K562 (cell line): ENCODE measurements at regions not wholly inside any gene's neighbourhood (a gene's known extent, or its start where the extent isn't known, plus 50 kb on each side); places are given as distances from the start of the nearest gene placed in this dataset.
"Not testable (repeated sequence)": the region's sequence is repeated elsewhere in the genome, so short reads cannot be mapped to it uniquely, and the experiment has no call there.

Experiments used
- ATAC-seq: fragments of 200-7000 bp; cut with Tn5 transposase; 3 replicates; pipeline ENCODE4 v1.9.1; 2020; ENCODE audit warnings: moderate library complexity
- BruUV-seq: library from RNA; stranded (reverse); fragments of 400-500 nt; replicated peaks from 2 replicates; lab custom pipeline; 2021; lab: Mats Ljungman, UMichigan
- CTCF ChIA-PET: fragments of 300-600 bp; formaldehyde crosslinking; extraction: SDS; loops from one replicate; lab custom pipeline; 2021; ENCODE audit warnings: low intra/inter-chr PET ratio; lab: Yijun Ruan, JAX
- POLR2A ChIA-PET: fragments of 300-600, 350-650 bp; sonication (Branson Sonifier 250); formaldehyde crosslinking; extraction: SDS; loops from one replicate; lab custom pipeline; 2021; ENCODE audit warnings: antibody characterized with exemption, inconsistent platforms; lab: Yijun Ruan, JAX
- DNase-seq, 4 experiments: peaks; one replicate each; pipeline versions ENCODE4 v3.0.0 to v3.0.0-alpha.2; 2011 to 2018; ENCODE audit warnings: low spot score in 3 of 4, mixed read lengths in 3 of 4; ENCODE audit errors: extremely low read depth in 1 of 4
- FAIRE-seq: peaks from 2 replicates; lab custom pipeline; 2011; peaks lifted over from hg19 to GRCh38; lab: Jason Lieb, UNC
- H2AFZ ChIP-seq: 2 replicates; pipeline ENCODE4 v1.6.0; 2011; ENCODE audit warnings: low read depth, low read length, control low read depth, inconsistent platforms
- H3K27ac ChIP-seq: fragments of 200-600 bp; 3 replicates; pipeline ENCODE4 v1.8.0; 2011; ENCODE audit warnings: low read depth, mild to moderate bottlenecking, control low read depth, inconsistent platforms, low read length, moderate library complexity, mixed read lengths; ENCODE audit errors: extremely low read depth
- H3K27me3 ChIP-seq, 2 experiments: fragments of 300-600 bp in 1 of 2; 2 replicates in 1 of 2; 3 replicates in 1 of 2; pipeline versions ENCODE4 v1.6.0 to v1.8.0; 2011; ENCODE audit warnings: inconsistent platforms in 2 of 2, low read length in 2 of 2, mild to moderate bottlenecking in 1 of 2, mixed read lengths in 1 of 2, moderate library complexity in 1 of 2; ENCODE audit not compliant: control insufficient read depth in 2 of 2, insufficient read depth in 2 of 2
- H3K36me3 ChIP-seq: fragments of 300-600 bp; 3 replicates; pipeline ENCODE4 v1.8.0; 2011; ENCODE audit warnings: mild to moderate bottlenecking, low read length, inconsistent platforms; ENCODE audit not compliant: control insufficient read depth, insufficient read depth
- H3K4me1 ChIP-seq, 2 experiments: fragments of 200-600 bp in 1 of 2; replicated peaks in 1 of 2; 2 replicates in 1 of 2; 3 replicates in 1 of 2; pipeline versions ENCODE4 v1.5.1 to v1.8.0; 2011; ENCODE audit warnings: inconsistent platforms in 2 of 2, low read length in 2 of 2, mild to moderate bottlenecking in 1 of 2, mixed read lengths in 1 of 2, moderate library complexity in 1 of 2; ENCODE audit not compliant: control insufficient read depth in 2 of 2, insufficient read depth in 2 of 2
- H3K4me2 ChIP-seq: 2 replicates; pipeline ENCODE4 v1.6.1; 2011; ENCODE audit warnings: low read length, control low read depth, inconsistent platforms, mixed read lengths; ENCODE audit not compliant: insufficient read depth
- H3K4me3 ChIP-seq: fragments of 200-600 bp; sonication (generic), shearing (Covaris generic); 2 replicates; pipeline ENCODE4 v1.5.1; 2016; ENCODE audit warnings: control low read depth, inconsistent platforms
- H3K79me2 ChIP-seq: fragments of 200-600 bp; 3 replicates; pipeline ENCODE4 v1.8.0; 2011; ENCODE audit warnings: low read length, inconsistent platforms; ENCODE audit not compliant: control insufficient read depth, insufficient read depth
- H3K9ac ChIP-seq, 2 experiments: 2 replicates each; pipeline versions ENCODE4 v1.6.0 to v1.6.1; 2011; ENCODE audit warnings: low read depth in 2 of 2, low read length in 2 of 2, control low read depth in 1 of 2, inconsistent platforms in 1 of 2, mild to moderate bottlenecking in 1 of 2, mixed read lengths in 1 of 2; ENCODE audit not compliant: insufficient read depth in 1 of 2
- H3K9me1 ChIP-seq: one replicate; pipeline ENCODE4 v1.6.0; 2011; ENCODE audit warnings: inconsistent platforms, mild to moderate bottlenecking, low read length, moderate library complexity; ENCODE audit not compliant: control insufficient read depth, insufficient read depth
- H3K9me3 ChIP-seq: replicated peaks from 2 replicates; pipeline ENCODE4 v1.5.1; 2011; ENCODE audit warnings: low read depth, low read length, inconsistent platforms; ENCODE audit not compliant: control insufficient read depth, insufficient read depth
- H4K20me1 ChIP-seq: replicated peaks from 2 replicates; pipeline ENCODE4 v1.6.1; 2011; ENCODE audit warnings: low read length, inconsistent platforms, mixed read lengths; ENCODE audit not compliant: control insufficient read depth, insufficient read depth
- WGBS: fragments of 100-300 bp; shearing (Covaris generic); methylation state at CpG from one replicate; pipeline ENCODE4 v1.1.6; 2016; ENCODE audit warnings: low coverage, mixed read lengths; ENCODE audit not compliant: insufficient coverage; ENCODE audit errors: missing lambda C conversion rate; 5-methylcytosine and 5-hydroxymethylcytosine counted together
- in situ Hi-C: fragments of 300-500 bp; cut with MboI; formaldehyde crosslinking; loops from 4 replicates; pipeline ENCODE4 v1.15.0; 2018; ENCODE audit warnings: inconsistent platforms, mixed read lengths
- intact Hi-C: fragments of 100-400 bp; cut with micrococcal nuclease; formaldehyde crosslinking; loops from 2 replicates; pipeline ENCODE4 v1.14.2; 2022

GRCh38 chr21:5697733-5698560 lies 4823.4 kb upstream of the TPTE start:
- FAIRE-seq, H4K20me1 ChIP-seq, H3K36me3 ChIP-seq, H3K27me3 ChIP-seq, H3K4me2 ChIP-seq, BruUV-seq, POLR2A ChIA-PET, H3K4me1 ChIP-seq, H2AFZ ChIP-seq, DNase-seq, H3K79me2 ChIP-seq, H3K9me1 ChIP-seq, H3K9ac ChIP-seq, CTCF ChIA-PET, intact Hi-C loops, in situ Hi-C loops, H3K9me3 ChIP-seq, H3K27ac ChIP-seq, H3K4me3 ChIP-seq: not testable (repeated sequence)
- ATAC-seq, result peak; percentile 80
- no CpG with 5 or more reads among the region's 25 CpGs for WGBS
